CD14-positive monocyte (primary cell): ENCODE measurements at regions not wholly inside any gene's neighbourhood (a gene's known extent, or its start where the extent isn't known, plus 50 kb on each side); places are given as distances from the start of the nearest gene placed in this dataset.
A peak's percentile ranks its signal among the peaks of the same experiment; 100 is the strongest.

ENCODE experiments used
- DNase-seq, 3 donors: peaks; one replicate each; pipeline ENCODE4 v3.0.0-alpha.2; 2011 to 2022
- H2AFZ ChIP-seq: 2 replicates; pipeline ENCODE4 v1.6.0; 2012; ENCODE audit warnings: mild to moderate bottlenecking, low read depth, low read length, inconsistent platforms; ENCODE audit not compliant: insufficient read depth, poor library complexity, severe bottlenecking
- H3K27ac ChIP-seq, 2 donors: 1 replicate in 1 of 2; 2 replicates in 1 of 2; pipeline ENCODE4 v1.5.1; 2012 to 2013; ENCODE audit warnings: low read length in 2 of 2, control low read depth in 1 of 2, inconsistent platforms in 1 of 2, low read depth in 1 of 2, mild to moderate bottlenecking in 1 of 2
- H3K27me3 ChIP-seq, 2 donors: one replicate each; pipeline versions ENCODE4 v1.6.0 to v1.6.1; 2011 to 2013; ENCODE audit warnings: low read length in 2 of 2; ENCODE audit not compliant: control insufficient read depth in 2 of 2, insufficient read depth in 2 of 2
- H3K36me3 ChIP-seq, 2 donors: replicated peaks in 1 of 2; 1 replicate in 1 of 2; 2 replicates in 1 of 2; pipeline versions ENCODE4 v1.5.1 to v1.6.1; 2012 to 2013; ENCODE audit warnings: low read length in 2 of 2, control low read depth in 1 of 2, inconsistent platforms in 1 of 2, mild to moderate bottlenecking in 1 of 2; ENCODE audit not compliant: insufficient read depth in 2 of 2, control insufficient read depth in 1 of 2
- H3K4me1 ChIP-seq, 2 donors: 1 replicate in 1 of 2; 2 replicates in 1 of 2; pipeline versions ENCODE4 v1.5.1 to v1.6.1; 2012 to 2013; ENCODE audit warnings: low read length in 2 of 2, control low read depth in 1 of 2, inconsistent platforms in 1 of 2, mild to moderate bottlenecking in 1 of 2, moderate library complexity in 1 of 2; ENCODE audit not compliant: insufficient read depth in 2 of 2, control insufficient read depth in 1 of 2
- H3K4me2 ChIP-seq: replicated peaks from 2 replicates; pipeline ENCODE3; 2012; ENCODE audit warnings: low read length, moderate library complexity, mild to moderate bottlenecking; ENCODE audit not compliant: poor library complexity, severe bottlenecking; ENCODE audit errors: extremely low read depth
- H3K4me3 ChIP-seq, 3 experiments: fragments of 200-600 bp in 1 of 3; sonication (generic) in 1 of 3; replicated peaks in 1 of 3; 1 replicate in 2 of 3; 2 replicates in 1 of 3; pipeline ENCODE4 v1.5.1; 2011 to 2013; ENCODE audit warnings: low read length in 3 of 3, mild to moderate bottlenecking in 3 of 3, control low read depth in 2 of 3, low read depth in 2 of 3, inconsistent platforms in 1 of 3, moderate library complexity in 1 of 3
- H3K79me2 ChIP-seq: 2 replicates; pipeline ENCODE4 v1.6.0; 2012; ENCODE audit warnings: mild to moderate bottlenecking, control low read depth, inconsistent platforms, low read length, moderate library complexity; ENCODE audit not compliant: insufficient read depth
- H3K9ac ChIP-seq: 2 replicates; pipeline ENCODE4 v1.6.0; 2017; ENCODE audit warnings: low read length, mild to moderate bottlenecking; ENCODE audit not compliant: insufficient read depth, poor library complexity, severe bottlenecking
- H3K9me3 ChIP-seq, 2 donors: replicated peaks in 1 of 2; 1 replicate in 1 of 2; 2 replicates in 1 of 2; pipeline versions ENCODE4 v1.5.1 to v1.6.1; 2012 to 2013; ENCODE audit warnings: low read length in 2 of 2, control low read depth in 1 of 2; ENCODE audit not compliant: control insufficient read depth in 1 of 2, insufficient read depth in 1 of 2
- H4K20me1 ChIP-seq: 2 replicates; pipeline ENCODE4 v1.6.0; 2012; ENCODE audit warnings: mild to moderate bottlenecking, low read length, control low read depth, moderate library complexity; ENCODE audit not compliant: insufficient read depth
- H3K27ac Mint-ChIP-seq, 7 donors: one replicate each; pipeline ENCODE4 v1.8.0; 2020; ENCODE audit warnings: mild to moderate bottlenecking in 7 of 7, mixed read lengths in 7 of 7, moderate library complexity in 6 of 7, inconsistent platforms in 2 of 7
- H3K27me3 Mint-ChIP-seq, 3 donors: one replicate each; pipeline ENCODE4 v1.8.0; 2021 to 2022; ENCODE audit warnings: low read depth in 3 of 3, mild to moderate bottlenecking in 3 of 3, mixed read lengths in 3 of 3, moderate library complexity in 3 of 3, inconsistent platforms in 1 of 3
- H3K36me3 Mint-ChIP-seq, 2 donors: one replicate each; pipeline ENCODE4 v1.8.0; 2020; ENCODE audit warnings: mixed read lengths in 2 of 2, inconsistent platforms in 1 of 2, mild to moderate bottlenecking in 1 of 2
- H3K4me1 Mint-ChIP-seq: one replicate; pipeline ENCODE4 v1.8.0; 2020; ENCODE audit warnings: mild to moderate bottlenecking, mixed read lengths
- H3K4me3 Mint-ChIP-seq, 2 donors: one replicate each; pipeline ENCODE4 v1.8.0; 2020; ENCODE audit warnings: mild to moderate bottlenecking in 2 of 2, mixed read lengths in 2 of 2, moderate library complexity in 1 of 2
- H3K9me3 Mint-ChIP-seq, 7 donors: one replicate each; pipeline ENCODE4 v1.8.0; 2020 to 2022; ENCODE audit warnings: mixed read lengths in 7 of 7, mild to moderate bottlenecking in 6 of 7, moderate library complexity in 6 of 7, inconsistent platforms in 2 of 7
- CTCF ChIP-seq: fragments of 200-600 bp; IDR thresholded peaks from one replicate; pipeline ENCODE4 v1.8.0; 2022; ENCODE audit warnings: antibody characterized with exemption, mild to moderate bottlenecking
- WGBS: methylation state at CpG from one replicate; pipeline ENCODE4 v1.1.5; 2013; ENCODE audit warnings: missing lambda C conversion rate; ENCODE audit not compliant: insufficient coverage; 5-methylcytosine and 5-hydroxymethylcytosine counted together
- intact Hi-C, 2 donors: fragments of 100-400 bp; cut with micrococcal nuclease; formaldehyde crosslinking; loops; one replicate each; pipeline versions ENCODE4 v1.15.0 to v1.15.1; 2023

- Histone ChIP-seq H2AFZ (no peak overlapping the region), H4K20me1 (no peaks in the 10 kb centered on the region), H3K27me3 (no peaks in the 10 kb centered on the region), H3K27ac (no peak overlapping the region), H3K4me3 (no peak overlapping the region), H3K36me3 (no peaks in the 10 kb centered on the region), H3K4me2 (no peak overlapping the region), H3K4me1 (peaks cover 12% of the 10 kb centered on the region in 2 donors), H3K9me3 (no peaks in the 10 kb centered on the region), H3K79me2 (no peaks in the 10 kb centered on the region), H3K9ac (no peak overlapping the region)
- Mint-ChIP-seq H3K27ac (peak overlapping the region in 3 of 7 donors; percentile 15 to 59 (median 43)), H3K27me3 (peaks cover 3 to 15% (median 11%) of the 10 kb centered on the region in 3 donors), H3K4me3 (no peak overlapping the region), H3K4me1 (peaks cover 14% of the 10 kb centered on the region), H3K36me3 (no peaks in the 10 kb centered on the region), H3K9me3 (peaks cover 0 to 6% (median 0%) of the 10 kb centered on the region in 7 donors)
- no CpG with 5 or more reads among the region's 4 CpGs for WGBS
- intact Hi-C loops, result no loop called here
- DNase-seq, result peak in 1 of 3 donors; percentile 10
- no peak for TF ChIP-seq CTCF
These were observed 159.2 kb upstream of the LRIG3 start for GRCh38 chr12:59079472-59079871.

GRCh38 chr12:59079002-59079401 is 158.7 kb upstream of the LRIG3 start:
- Histone ChIP-seq H3K9ac (no peak overlapping the region), H3K79me2 (no peaks in the 10 kb centered on the region), H3K27ac (peak overlapping the region in 1 of 2 donors; percentile 3), H3K4me1 (peaks cover 12% of the 10 kb centered on the region in 2 donors), H2AFZ (no peak overlapping the region), H3K27me3 (no peaks in the 10 kb centered on the region), H4K20me1 (no peaks in the 10 kb centered on the region), H3K9me3 (no peaks in the 10 kb centered on the region), H3K4me2 (no peak overlapping the region), H3K36me3 (no peaks in the 10 kb centered on the region), H3K4me3 (no peak overlapping the region)
- no peak for TF ChIP-seq CTCF
- Mint-ChIP-seq H3K4me1 (peaks cover 14% of the 10 kb centered on the region), H3K4me3 (peak overlapping the region in 1 of 2 donors; percentile 76), H3K27ac (peak overlapping the region in 4 of 7 donors; percentile 10 to 61 (median 60)), H3K36me3 (no peaks in the 10 kb centered on the region), H3K9me3 (peaks cover 0 to 6% (median 0%) of the 10 kb centered on the region in 7 donors), H3K27me3 (peaks cover 1 to 15% (median 11%) of the 10 kb centered on the region in 3 donors)
- no CpG with 5 or more reads among the region's 2 CpGs for WGBS
- DNase-seq, result peak; percentile 12 to 67 (median 31)
- intact Hi-C loops, result no loop called here
